Heart left ventricle (tissue), 16 donors: ENCODE measurements at regions not wholly inside any gene's neighbourhood (a gene's known extent, or its start where the extent isn't known, plus 50 kb on each side); places are given as distances from the start of the nearest gene placed in this dataset.

Source experiments
- ATAC-seq, 4 donors: fragments of 200-7000 bp; cut with Tn5 transposase; one replicate each; pipeline ENCODE4 v1.9.1; 2020 to 2022; ENCODE audit warnings: moderate library complexity in 4 of 4, mild to moderate bottlenecking in 3 of 4, moderate number of reproducible peaks in 1 of 4
- DNase-seq, 5 donors: peaks; one replicate each; pipeline ENCODE4 v3.0.0-alpha.2; 2020
- H3K27ac ChIP-seq, 12 donors: fragments of 200-600 bp; sonication (generic) in 4 of 12; one replicate each; pipeline versions ENCODE4 v1.5.0 to v1.8.0; 2016 to 2022; ENCODE audit warnings: mild to moderate bottlenecking in 2 of 12
- H3K27me3 ChIP-seq, 9 donors: fragments of 200-600 bp; sonication (generic) in 2 of 9; one replicate each; pipeline versions ENCODE4 v1.5.1 to v1.8.0; 2016 to 2022; ENCODE audit warnings: mild to moderate bottlenecking in 3 of 9
- H3K36me3 ChIP-seq, 9 donors: fragments of 200-600 bp; sonication (generic) in 2 of 9; one replicate each; pipeline versions ENCODE4 v1.5.0 to v1.8.0; 2018 to 2022; ENCODE audit warnings: mild to moderate bottlenecking in 2 of 9
- H3K4me1 ChIP-seq, 12 donors: fragments of 200-600 bp; sonication (generic) in 4 of 12; one replicate each; pipeline versions ENCODE4 v1.5.0 to v1.8.0; 2016 to 2022; ENCODE audit warnings: mild to moderate bottlenecking in 3 of 12
- H3K4me3 ChIP-seq, 12 donors: fragments of 200-600 bp; sonication (generic) in 4 of 12; one replicate each; pipeline versions ENCODE4 v1.5.0 to v1.8.0; 2017 to 2022; ENCODE audit warnings: mild to moderate bottlenecking in 9 of 12, moderate library complexity in 4 of 12
- H3K9me3 ChIP-seq, 12 donors: fragments of 200-600 bp; sonication (generic) in 4 of 12; one replicate each; pipeline versions ENCODE4 v1.5.0 to v1.8.0; 2016 to 2022; ENCODE audit warnings: mild to moderate bottlenecking in 1 of 12
- POLR2A ChIP-seq, 2 donors: fragments of 450-650 bp; IDR thresholded peaks; one replicate each; pipeline ENCODE4 v1.6.1; 2017; ENCODE audit warnings: antibody characterized with exemption in 2 of 2, mild to moderate bottlenecking in 2 of 2, moderate library complexity in 2 of 2
- WGBS, 4 donors: extraction: QIAGEN DNeasy Blood & Tissue Kit in 2 of 4; methylation state at CpG; one replicate each; pipeline versions ENCODE4 v1.1.5 to v1.1.7; 2013 to 2018; 5-methylcytosine and 5-hydroxymethylcytosine counted together
- intact Hi-C, 10 donors: fragments of 100-400 bp; cut with DNase I; formaldehyde crosslinking; loops; one replicate each; pipeline versions ENCODE4 v1.11.1 to v1.14.2; 2022
- TF ChIP-seq, protein P1 (sequence below), 12 donors: fragments of 200-600 bp; sonication (generic) in 4 of 12; IDR thresholded peaks; one replicate each; pipeline versions ENCODE4 v1.5.0 to v1.8.0; 2018 to 2022; ENCODE audit warnings: antibody characterized with exemption in 12 of 12, mild to moderate bottlenecking in 5 of 12
- donor health status: ischemic (EF 13 %, LVEDD 7.1; RV severe dilation, severe dysfunction).
- donor health status: healthy with polysubstance abuse.
- donor health status: DM: no; HTN: yes; CAD: no.
- donor health status: DM: no; HTN: no; CAD: no.
- donor health status: ischemic (EF 25% LVEDD 6.9; RV normal size, moderate dysfunction).
- donor health status: ischemic (EF 25% LVEDD 5.7; RV mildly dilated, moderate dysfunction).
- donor health status: healthy.
- donor health status: DM: yes; HTN: yes; CAD: no.
- donor health status: ischemic (EF 35%, LVEDD 5.7; RV mildly dilated, moderate dysfunction).
- donor health status: nonischemic (EF 11% LVEDD 7.7; RV severe dilation, severe dysfunction).
- donor health status: DM: yes; HTN: yes; CAD: no.
- donor health status: PGD.
- donor health status: ischemic (EF 29% LVEDD 5.4; RV normal size, mild dysfunction).
- donor health status: nonischemic (EF 23%, LVEDD 6.1; RV moderate dilation, normal function).

- Histone ChIP-seq H3K9me3 (no peaks in the 10 kb centered on the region), H3K4me1 (peaks cover 0 to 9% (median 2%) of the 10 kb centered on the region in 12 donors), H3K4me3 (no peak overlapping the region), H3K27ac (no peak overlapping the region), H3K27me3 (no peaks in the 10 kb centered on the region), H3K36me3 (no peaks in the 10 kb centered on the region)
- ATAC-seq (no peak), DNase-seq (no peak)
- TF ChIP-seq, protein P1, sequence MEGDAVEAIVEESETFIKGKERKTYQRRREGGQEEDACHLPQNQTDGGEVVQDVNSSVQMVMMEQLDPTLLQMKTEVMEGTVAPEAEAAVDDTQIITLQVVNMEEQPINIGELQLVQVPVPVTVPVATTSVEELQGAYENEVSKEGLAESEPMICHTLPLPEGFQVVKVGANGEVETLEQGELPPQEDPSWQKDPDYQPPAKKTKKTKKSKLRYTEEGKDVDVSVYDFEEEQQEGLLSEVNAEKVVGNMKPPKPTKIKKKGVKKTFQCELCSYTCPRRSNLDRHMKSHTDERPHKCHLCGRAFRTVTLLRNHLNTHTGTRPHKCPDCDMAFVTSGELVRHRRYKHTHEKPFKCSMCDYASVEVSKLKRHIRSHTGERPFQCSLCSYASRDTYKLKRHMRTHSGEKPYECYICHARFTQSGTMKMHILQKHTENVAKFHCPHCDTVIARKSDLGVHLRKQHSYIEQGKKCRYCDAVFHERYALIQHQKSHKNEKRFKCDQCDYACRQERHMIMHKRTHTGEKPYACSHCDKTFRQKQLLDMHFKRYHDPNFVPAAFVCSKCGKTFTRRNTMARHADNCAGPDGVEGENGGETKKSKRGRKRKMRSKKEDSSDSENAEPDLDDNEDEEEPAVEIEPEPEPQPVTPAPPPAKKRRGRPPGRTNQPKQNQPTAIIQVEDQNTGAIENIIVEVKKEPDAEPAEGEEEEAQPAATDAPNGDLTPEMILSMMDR (IDR thresholded peaks at IDR 0.05): no peak
- TF ChIP-seq POLR2A (IDR thresholded peaks at IDR 0.05): no peak
- 94 to 97% (median 96%) methylated on average over 2 of the region's 2 CpGs for WGBS, 4 donors
- intact Hi-C loops: no loop called here
Observed at GRCh38 chr4:23943478-23943877, 53.6 kb upstream of the PPARGC1A start.

- no peaks in the 10 kb centered on the region for H3K36me3 ChIP-seq
- no peaks in the 10 kb centered on the region for H3K27me3 ChIP-seq
- TF ChIP-seq, protein P1 (IDR thresholded peaks at IDR 0.05): no peak
- TF ChIP-seq POLR2A (IDR thresholded peaks at IDR 0.05): no peak
- intact Hi-C loops: no loop called here
- peaks cover 0 to 9% (median 0%) of the 10 kb centered on the region in 12 donors for H3K4me1 ChIP-seq
- ATAC-seq (no peak), DNase-seq (no peak)
- no peak overlapping the region for H3K27ac ChIP-seq
- 85 to 92% (median 89%) methylated on average over 1 of the region's 1 CpG for WGBS, 4 donors
- no peak overlapping the region for H3K4me3 ChIP-seq
- H3K9me3 ChIP-seq: no peaks in the 10 kb centered on the region
Observed at GRCh38 chr4:23942471-23942870, 52.6 kb upstream of the PPARGC1A start.
